ENCODE measurements at regions not wholly inside any gene's neighbourhood (a gene's known extent, or its start where the extent isn't known, plus 50 kb on each side); places are given as distances from the start of the nearest gene placed in this dataset.

DNA sequence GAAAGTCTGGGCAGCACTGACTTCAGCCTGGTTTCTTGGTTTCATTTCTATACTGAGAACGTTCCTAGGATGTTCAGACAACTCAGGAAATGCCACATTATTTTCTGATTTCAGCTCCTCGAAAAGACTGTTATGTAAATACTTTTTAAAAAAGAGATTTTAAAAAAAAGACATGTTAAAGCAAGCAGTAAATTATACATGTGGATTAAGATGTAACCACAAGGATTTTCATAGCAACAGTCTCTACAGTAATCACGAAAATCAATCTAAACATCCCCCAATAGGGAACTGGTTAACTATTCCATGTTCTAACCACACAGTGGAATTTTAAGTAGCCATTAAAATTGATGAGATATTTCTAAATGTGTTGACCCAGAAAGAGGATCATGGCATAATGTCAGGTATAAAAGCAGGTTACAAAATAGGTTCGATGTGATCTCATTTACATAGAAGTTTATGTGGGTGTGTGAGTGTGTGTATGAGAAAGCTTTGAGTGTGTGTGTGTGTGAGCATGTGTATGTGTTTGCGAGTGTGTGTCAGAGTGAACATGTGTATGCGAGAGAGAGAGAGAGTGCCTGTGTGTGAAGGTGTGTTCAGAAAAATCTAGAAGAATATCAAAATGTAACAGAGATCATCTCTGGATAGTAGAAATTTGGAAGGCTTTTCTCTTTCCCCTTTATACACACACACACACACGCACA lies 63.0 kb upstream of the ERCC4 start:
- POLR2A ChIA-PET, result no interaction called here
- CTCF ChIA-PET, result interaction anchor here (1.0 kb wide), 1 partner anchor 9 kb away, joined by 4 read pairs; no protein-coding TSS in a partner anchor

GRCh38 chr16:13858873-13859580 lies 60.9 kb upstream of the ERCC4 start:
- POLR2A ChIA-PET, result no interaction called here
- H3K9me3 ChIP-seq (ENCODE audit: control insufficient read depth, insufficient read depth, low read depth, low read length), result no peaks in the 10 kb centered on the region
- no peaks in the 10 kb centered on the region for H3K4me1 ChIP-seq (ENCODE audit: control insufficient read depth, insufficient read depth, low read length)
- no peak overlapping the region for H3K27ac ChIP-seq (ENCODE audit: extremely low read depth, low read depth, low read length)
- no peak for TF ChIP-seq HOXC10 (CRISPR knock-in tag; IDR thresholded peaks at IDR 0.05)
- TF ChIP-seq ZNF521 (tag by site-specific recombination; IDR thresholded peaks at IDR 0.05), result no peak
- TF ChIP-seq ZNF488 (tag by site-specific recombination; IDR thresholded peaks at IDR 0.05), result no peak
- TF ChIP-seq, protein P1, sequence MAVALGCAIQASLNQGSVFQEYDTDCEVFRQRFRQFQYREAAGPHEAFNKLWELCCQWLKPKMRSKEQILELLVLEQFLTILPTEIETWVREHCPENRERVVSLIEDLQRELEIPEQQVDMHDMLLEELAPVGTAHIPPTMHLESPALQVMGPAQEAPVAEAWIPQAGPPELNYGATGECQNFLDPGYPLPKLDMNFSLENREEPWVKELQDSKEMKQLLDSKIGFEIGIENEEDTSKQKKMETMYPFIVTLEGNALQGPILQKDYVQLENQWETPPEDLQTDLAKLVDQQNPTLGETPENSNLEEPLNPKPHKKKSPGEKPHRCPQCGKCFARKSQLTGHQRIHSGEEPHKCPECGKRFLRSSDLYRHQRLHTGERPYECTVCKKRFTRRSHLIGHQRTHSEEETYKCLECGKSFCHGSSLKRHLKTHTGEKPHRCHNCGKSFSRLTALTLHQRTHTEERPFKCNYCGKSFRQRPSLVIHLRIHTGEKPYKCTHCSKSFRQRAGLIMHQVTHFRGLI (tag by site-specific recombination; IDR thresholded peaks at IDR 0.05), result no peak
- TF ChIP-seq, protein P2, sequence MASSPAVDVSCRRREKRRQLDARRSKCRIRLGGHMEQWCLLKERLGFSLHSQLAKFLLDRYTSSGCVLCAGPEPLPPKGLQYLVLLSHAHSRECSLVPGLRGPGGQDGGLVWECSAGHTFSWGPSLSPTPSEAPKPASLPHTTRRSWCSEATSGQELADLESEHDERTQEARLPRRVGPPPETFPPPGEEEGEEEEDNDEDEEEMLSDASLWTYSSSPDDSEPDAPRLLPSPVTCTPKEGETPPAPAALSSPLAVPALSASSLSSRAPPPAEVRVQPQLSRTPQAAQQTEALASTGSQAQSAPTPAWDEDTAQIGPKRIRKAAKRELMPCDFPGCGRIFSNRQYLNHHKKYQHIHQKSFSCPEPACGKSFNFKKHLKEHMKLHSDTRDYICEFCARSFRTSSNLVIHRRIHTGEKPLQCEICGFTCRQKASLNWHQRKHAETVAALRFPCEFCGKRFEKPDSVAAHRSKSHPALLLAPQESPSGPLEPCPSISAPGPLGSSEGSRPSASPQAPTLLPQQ (tag by site-specific recombination; IDR thresholded peaks at IDR 0.05), result no peak
- TF ChIP-seq ZNF768 (tag by site-specific recombination; IDR thresholded peaks at IDR 0.05), result no peak
- TF ChIP-seq ZFP69B (tag by site-specific recombination; IDR thresholded peaks at IDR 0.05), result no peak
- TF ChIP-seq ZNF76 (tag by site-specific recombination; IDR thresholded peaks at IDR 0.05; ENCODE audit: borderline replicate concordance, low read depth), result no peak
- no peak overlapping the region for H3K4me3 ChIP-seq (ENCODE audit: low read depth, low read length)
- CTCF ChIA-PET, result interaction anchor here (1.2 kb wide), 2 partner anchors 15 to 60 kb away, joined by 3 read pairs; no protein-coding TSS in a partner anchor
- no peaks in the 10 kb centered on the region for H3K36me3 ChIP-seq (ENCODE audit: control insufficient read depth in 2 of 2, insufficient read depth in 1 of 2, low read length in 2 of 2)

More for the DNA sequence above, 63.0 kb upstream of the ERCC4 start:
- no peak overlapping the region for H3K27ac ChIP-seq (ENCODE audit: extremely low read depth, low read depth, low read length)
- TF ChIP-seq, protein P3, sequence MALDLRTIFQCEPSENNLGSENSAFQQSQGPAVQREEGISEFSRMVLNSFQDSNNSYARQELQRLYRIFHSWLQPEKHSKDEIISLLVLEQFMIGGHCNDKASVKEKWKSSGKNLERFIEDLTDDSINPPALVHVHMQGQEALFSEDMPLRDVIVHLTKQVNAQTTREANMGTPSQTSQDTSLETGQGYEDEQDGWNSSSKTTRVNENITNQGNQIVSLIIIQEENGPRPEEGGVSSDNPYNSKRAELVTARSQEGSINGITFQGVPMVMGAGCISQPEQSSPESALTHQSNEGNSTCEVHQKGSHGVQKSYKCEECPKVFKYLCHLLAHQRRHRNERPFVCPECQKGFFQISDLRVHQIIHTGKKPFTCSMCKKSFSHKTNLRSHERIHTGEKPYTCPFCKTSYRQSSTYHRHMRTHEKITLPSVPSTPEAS (tag by site-specific recombination; IDR thresholded peaks at IDR 0.05), result peak; percentile 56; the same call in 1 of the 2 replicates
- TF ChIP-seq ZFHX2 (tag by site-specific recombination; conservative IDR thresholded peaks at IDR 0.05), result 0 out of 2 replicates have a peak, but pooled peaks have one; percentile 20
- TF ChIP-seq, protein P4, sequence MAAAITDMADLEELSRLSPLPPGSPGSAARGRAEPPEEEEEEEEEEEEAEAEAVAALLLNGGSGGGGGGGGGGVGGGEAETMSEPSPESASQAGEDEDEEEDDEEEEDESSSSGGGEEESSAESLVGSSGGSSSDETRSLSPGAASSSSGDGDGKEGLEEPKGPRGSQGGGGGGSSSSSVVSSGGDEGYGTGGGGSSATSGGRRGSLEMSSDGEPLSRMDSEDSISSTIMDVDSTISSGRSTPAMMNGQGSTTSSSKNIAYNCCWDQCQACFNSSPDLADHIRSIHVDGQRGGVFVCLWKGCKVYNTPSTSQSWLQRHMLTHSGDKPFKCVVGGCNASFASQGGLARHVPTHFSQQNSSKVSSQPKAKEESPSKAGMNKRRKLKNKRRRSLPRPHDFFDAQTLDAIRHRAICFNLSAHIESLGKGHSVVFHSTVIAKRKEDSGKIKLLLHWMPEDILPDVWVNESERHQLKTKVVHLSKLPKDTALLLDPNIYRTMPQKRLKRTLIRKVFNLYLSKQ (tag by site-specific recombination; IDR thresholded peaks at IDR 0.05; ENCODE audit: borderline replicate concordance), result no peak
- no peaks in the 10 kb centered on the region for H3K36me3 ChIP-seq (ENCODE audit: control insufficient read depth in 2 of 2, insufficient read depth in 1 of 2, low read length in 2 of 2)
- H3K4me1 ChIP-seq (ENCODE audit: control insufficient read depth, insufficient read depth, low read length), result no peaks in the 10 kb centered on the region
- H3K9me3 ChIP-seq (ENCODE audit: control insufficient read depth, insufficient read depth, low read depth, low read length), result no peaks in the 10 kb centered on the region
- H3K4me3 ChIP-seq (ENCODE audit: low read depth, low read length), result no peak overlapping the region
